ENCODE measurements at regions not wholly inside any gene's neighbourhood (a gene's known extent, or its start where the extent isn't known, plus 50 kb on each side); places are given as distances from the start of the nearest gene placed in this dataset.
"Not testable (repeated sequence)": the region's sequence is repeated elsewhere in the genome, so short reads cannot be mapped to it uniquely, and the experiment has no call there.

GRCh38 chr4:140219567-140219966 lies 65.6 kb upstream of the MAML3 start:
- ATAC-seq = no peak
- DNase-seq (ENCODE audit: low spot score) = no peak

GRCh38 chr4:140219070-140219469 lies 65.1 kb upstream of the MAML3 start:
- DNase-seq (ENCODE audit: low spot score); ATAC-seq: not testable (repeated sequence)

- no peak for ATAC-seq
- DNase-seq (ENCODE audit: low spot score) = no peak
Measured at GRCh38 chr4:140213749-140214148, 59.8 kb upstream of the MAML3 start.

- DNase-seq (ENCODE audit: low spot score) (no peak), ATAC-seq (no peak)
Measured at GRCh38 chr4:140213116-140213515, 59.1 kb upstream of the MAML3 start.

- ATAC-seq (no peak), DNase-seq (ENCODE audit: low spot score) (no peak)
Measured at GRCh38 chr4:140212646-140213045, 58.7 kb upstream of the MAML3 start.

- ATAC-seq = no peak
- no peak for DNase-seq (ENCODE audit: low spot score)
Measured at GRCh38 chr4:140212194-140212593, 58.2 kb upstream of the MAML3 start.

GRCh38 chr4:140211693-140212092 lies 57.7 kb upstream of the MAML3 start:
- ATAC-seq (no peak), DNase-seq (ENCODE audit: low spot score) (no peak)

- no peak for DNase-seq (ENCODE audit: low spot score)
- ATAC-seq = no peak
Measured at GRCh38 chr4:140211161-140211560, 57.2 kb upstream of the MAML3 start.

- DNase-seq (ENCODE audit: low spot score) (no peak), ATAC-seq (no peak)
Measured at GRCh38 chr4:140208921-140209320, 54.9 kb upstream of the MAML3 start.
